HG03442 (cell line): ENCODE measurements at regions not wholly inside any gene's neighbourhood (a gene's known extent, or its start where the extent isn't known, plus 50 kb on each side); places are given as distances from the start of the nearest gene placed in this dataset.
"Not testable (repeated sequence)": the region's sequence is repeated elsewhere in the genome, so short reads cannot be mapped to it uniquely, and the experiment has no call there.

ENCODE experiments used
- ATAC-seq: cut with Tn5 transposase; IDR thresholded peaks from one replicate; pipeline ENCODE4 v1.9.1; 2021; ENCODE audit warnings: mild to moderate bottlenecking, moderate library complexity; ENCODE audit not compliant: unreplicated experiment

DNA sequence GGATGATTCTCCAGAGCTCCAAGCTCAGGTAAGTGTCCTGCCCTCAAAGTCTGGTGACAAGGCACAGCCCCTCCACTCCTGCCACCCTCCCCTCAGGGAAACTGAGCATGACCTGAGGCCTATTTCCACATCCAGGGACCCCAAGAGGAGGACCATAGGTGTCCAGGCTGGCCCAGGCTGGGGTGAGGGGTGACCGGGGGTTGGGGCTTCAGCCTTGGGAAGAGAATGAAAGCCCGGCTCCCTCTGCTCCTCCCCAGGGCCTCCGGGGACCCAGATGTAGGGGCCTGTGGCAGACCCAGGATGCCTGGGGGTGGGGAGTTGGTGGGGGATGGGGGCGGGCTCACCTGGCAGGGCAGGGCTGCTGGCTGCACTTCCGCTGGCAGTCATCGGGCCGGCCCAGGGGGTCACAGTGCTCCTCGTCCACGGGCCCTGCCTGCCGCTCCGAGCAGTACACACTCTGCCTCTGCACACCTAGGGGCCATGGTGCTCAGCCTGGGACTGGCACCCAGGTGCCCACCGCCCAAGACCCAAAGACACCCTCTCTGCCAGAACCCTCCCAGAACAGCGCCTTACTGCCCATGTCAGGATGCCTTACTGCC, 116.5 kb upstream of the AKAP13 start:
- not testable (repeated sequence) for ATAC-seq

DNA sequence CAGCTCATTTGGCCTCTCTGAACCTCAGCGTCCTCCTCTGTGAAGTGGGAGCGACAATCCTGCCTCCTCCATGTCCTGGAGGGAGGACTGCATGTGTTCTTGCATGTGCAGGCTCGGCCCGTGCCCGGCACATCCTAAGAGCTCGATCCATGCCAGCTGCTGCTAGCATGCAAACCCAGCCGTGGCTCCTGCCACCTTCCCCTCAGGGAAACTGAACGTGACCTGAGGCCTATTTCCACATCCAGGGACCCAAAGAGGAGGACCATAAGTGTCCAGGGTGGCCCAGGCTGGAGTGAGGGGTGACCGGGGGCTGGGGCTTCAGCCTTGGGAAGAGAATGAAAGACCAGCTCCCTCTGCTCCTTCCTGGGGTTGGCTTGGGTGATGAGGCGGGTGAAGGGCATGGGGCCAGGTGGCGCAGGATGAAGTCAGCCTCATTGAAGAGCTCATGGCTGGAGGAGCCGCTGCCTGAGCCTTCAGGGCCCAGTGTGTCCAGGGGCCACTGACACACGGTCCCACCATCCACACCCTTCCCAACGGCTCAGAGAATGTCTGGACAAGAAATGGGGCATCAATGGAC, 115.7 kb upstream of the AKAP13 start:
- not testable (repeated sequence) for ATAC-seq

DNA sequence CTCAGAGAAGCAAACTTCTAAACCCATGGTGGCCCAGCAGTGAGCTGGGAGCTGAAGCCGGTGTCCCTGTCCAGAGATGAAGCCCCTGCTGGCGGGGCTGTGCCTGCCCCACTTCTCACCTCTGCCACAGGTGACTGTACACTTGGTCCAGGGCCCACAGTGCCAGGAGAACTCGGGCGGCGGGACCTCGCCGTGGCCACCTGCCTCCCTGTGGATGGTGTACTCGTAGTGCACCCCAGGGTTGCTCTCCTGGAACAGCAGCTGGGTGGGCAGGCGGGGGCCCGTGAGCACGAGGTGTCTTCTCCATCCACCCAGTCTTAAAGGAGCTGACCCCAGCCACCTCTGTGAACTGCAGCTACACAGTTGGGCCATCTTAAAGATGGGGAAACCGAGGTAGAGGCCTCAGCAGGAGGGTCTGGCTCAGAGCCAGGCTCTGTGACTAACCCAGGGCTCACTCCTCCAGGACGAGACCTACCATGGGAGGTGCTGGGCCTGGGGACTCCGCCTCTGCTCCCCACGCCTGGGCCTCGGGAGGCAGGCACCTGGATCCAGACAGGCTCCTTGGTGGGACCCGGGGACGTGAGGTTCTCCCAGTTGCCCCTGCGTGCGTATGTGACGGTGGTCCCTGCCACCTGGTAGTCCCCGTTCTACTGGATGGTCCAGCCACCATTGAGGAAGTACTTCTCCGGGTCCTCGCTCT, 113.1 kb upstream of the AKAP13 start:
- ATAC-seq: not testable (repeated sequence)

DNA sequence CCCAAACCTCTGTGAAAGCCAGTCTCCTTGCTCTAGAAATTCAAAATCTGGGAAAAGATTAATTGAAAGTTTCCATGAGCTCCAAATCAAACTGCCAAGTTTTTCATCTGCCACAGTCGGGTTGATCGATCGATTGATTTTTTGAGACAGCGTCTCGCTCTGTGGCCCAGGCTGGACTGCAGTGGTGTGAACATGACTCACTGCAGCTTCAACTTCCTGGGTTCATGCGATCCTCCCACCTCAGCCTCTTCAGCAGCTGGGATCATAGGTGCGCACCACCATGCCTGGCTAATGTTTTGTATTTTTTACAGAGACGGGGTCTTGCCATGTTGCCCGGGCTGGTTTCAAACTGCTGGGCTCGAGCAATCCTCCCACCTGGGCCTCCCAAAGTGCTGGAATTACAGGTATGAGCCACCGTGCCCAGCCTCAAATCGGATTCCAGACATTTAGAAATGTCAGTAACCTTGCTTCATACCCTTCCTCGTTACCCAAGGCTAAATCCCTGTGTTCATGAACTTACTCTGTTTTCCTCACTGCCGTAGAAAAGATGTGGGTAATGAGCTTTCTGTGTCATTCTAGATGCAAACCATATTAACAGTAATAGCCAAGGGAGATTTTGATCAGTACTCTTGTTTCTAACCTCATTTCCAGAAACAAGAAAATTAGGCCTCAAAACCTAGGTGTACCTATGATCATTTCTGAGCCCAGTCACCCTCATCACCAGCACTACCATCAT, 105.9 kb upstream of the AKAP13 start:
- ATAC-seq: no peak

DNA sequence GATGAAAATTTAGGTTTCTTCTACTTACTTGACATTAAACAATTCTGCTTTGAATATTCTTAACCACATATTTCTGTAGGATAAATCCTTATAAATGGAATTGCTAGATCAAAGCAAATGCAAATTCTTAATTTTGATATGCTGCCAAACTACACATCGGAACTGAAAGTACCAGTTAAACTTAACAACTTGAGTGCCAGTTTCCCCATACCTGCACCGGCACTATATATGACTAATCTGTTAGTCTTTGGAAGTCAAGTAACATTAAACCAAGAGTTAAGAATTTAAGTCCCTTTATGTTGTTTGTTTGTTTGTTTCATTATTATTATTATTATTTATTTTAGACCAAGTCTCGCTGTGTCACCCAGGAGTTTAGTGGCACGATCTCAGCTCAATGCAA, 103.9 kb upstream of the AKAP13 start:
- no peak for ATAC-seq

DNA sequence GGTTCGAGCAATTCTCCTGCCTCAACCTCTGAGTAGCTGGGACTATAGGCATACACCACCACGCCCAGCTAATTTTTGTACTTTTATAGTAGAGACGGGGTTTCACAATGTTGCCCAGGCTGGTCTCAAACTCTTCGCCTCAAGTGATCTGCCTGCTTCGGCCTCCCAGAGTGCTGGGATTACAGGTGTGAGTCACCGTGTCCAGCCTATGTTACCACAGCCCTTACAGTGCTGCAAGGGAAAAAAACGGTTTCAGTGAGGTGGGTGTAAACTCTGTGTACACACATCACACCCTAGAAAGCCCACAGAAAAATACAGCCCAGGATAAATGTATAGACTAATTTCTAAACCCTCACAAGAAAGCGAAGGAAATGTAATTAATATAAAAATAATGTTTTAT, 103.5 kb upstream of the AKAP13 start:
- no peak for ATAC-seq

DNA sequence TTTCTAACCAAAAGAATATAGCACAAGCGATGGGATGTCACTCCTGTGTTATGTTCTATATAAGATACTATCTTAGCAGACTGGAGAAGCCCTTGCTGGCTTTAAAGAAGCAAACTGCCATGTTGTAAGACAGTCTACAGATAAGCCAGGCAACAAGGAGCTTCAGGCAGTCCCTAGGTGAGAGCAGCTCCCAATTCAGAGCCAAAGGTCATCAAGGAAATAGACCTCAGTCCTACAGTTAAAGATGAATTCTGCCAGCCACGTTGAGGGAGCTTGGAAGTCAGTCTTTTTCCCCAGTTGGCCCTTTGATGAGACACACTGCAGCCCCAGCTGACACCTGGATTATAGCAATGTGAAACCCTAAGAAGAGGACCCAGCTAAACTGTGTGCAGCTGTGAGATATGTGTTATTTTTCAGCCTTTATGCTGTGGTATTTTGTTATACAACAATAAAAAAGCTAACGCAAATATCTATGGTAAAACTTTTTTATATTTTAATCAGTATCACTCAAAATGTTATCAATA, 102.5 kb upstream of the AKAP13 start:
- ATAC-seq: no peak

DNA sequence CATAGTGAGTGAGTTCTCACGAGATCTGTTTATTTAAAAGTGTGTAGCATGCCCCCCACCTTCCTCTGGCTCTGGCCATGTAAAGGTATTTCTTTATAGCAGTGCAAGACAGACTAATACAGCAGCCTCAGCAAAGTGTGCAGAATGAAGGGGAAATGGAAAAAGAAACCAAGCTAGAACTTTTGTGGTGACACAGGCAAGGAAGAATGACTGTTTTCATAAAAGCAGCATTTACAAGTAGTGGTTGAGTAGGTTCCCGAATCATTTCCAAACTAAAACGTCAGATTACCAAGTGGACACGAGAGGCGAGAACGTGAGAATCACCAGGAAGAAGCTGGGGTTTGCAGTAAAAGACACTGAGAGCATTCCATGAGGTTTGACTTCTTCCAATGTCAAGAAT, 100.2 kb upstream of the AKAP13 start:
- ATAC-seq: no peak

DNA sequence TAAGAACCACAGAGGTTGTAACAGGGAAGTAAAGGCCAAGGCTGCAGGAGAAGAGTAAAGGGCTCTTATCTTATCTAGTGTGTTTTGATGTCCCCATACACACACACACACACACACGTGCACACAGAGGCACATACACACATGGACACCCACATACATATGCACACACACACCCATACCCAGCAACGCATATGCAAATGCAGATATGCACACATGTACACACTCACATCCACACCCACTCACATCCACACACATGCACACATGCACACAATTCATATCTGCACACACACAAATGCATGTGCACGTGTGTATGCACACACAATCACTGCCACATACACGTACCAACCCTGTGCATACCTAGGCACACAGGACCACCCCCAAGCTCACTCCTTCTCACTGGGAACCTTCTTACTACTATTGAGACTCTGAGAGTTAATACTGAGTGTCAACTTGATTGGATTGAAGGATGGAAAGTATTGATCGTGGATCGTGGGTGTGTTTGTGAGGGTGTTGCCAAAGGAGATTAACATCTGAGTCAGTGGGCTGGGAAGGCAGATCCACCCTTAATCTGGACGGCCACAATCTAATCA, 99.0 kb upstream of the AKAP13 start:
- ATAC-seq: no peak

DNA sequence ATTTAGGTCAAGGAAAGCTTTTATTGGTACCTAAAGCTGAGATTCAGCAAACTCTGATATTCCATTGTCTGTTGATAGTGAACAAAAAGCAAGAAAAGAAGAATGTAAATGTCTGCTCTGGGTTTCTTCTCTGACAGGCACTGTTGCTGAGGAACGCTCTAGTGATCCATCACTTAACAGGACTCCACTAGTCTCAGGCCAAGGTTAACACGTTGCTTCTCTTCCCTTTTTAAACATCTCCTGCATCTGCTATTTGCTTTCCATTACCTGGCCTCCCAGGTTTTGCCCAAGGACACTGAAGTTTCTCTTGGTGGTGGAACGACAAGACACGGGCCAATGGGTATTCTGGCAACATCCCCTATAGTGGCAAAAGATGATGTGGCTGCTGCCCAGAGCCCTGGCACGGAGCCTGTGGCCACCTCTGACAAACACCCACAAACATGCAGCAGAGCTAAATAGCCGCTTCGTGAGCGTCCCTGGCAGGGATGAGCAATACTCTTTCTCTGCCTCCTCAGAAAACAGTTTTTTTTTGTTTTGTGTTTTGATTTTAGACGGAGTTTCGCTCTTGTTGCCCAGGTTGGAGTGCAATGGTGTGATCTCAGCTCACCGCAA, 97.8 kb upstream of the AKAP13 start:
- ATAC-seq: no peak

DNA sequence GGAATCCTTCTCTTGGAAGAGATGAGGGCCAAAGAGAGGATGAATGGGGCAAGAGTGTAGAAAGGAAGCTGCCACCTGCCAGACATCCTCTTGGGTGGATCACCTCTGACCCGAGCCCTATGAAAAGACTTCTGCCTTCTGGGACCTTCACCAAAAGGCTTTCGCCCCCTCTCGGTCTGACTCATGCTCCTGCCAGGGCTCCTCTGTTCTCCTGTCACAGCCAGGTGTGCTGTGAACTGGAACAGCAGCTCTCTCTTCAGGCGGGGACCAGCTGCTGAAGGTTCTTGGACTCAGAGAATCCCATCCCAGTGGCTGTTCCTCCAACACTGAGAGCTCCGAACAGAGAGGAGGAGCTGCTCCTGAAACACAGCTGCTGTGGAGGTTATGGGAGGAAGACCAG, 96.6 kb upstream of the AKAP13 start:
- ATAC-seq: peak; percentile 63

DNA sequence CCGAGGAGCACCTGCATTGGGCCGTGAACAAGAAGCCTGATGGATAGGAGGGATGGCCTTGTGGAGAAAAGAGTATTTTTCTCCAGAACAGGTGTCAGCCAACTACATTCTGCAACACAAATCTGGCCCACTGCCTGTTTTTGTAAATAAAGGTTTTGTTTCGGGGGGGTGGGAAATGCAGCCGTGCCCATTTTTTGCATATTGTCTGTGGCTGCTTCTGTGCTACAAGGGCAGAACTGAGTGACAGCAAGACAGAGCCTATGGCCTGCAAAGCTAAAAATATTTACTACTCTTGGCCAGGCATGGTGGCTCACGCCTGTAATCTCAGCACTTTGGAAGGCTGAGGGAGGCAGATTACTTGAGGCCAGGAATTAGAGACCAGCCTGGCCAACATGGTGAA, 95.9 kb upstream of the AKAP13 start:
- ATAC-seq: peak; percentile 84

DNA sequence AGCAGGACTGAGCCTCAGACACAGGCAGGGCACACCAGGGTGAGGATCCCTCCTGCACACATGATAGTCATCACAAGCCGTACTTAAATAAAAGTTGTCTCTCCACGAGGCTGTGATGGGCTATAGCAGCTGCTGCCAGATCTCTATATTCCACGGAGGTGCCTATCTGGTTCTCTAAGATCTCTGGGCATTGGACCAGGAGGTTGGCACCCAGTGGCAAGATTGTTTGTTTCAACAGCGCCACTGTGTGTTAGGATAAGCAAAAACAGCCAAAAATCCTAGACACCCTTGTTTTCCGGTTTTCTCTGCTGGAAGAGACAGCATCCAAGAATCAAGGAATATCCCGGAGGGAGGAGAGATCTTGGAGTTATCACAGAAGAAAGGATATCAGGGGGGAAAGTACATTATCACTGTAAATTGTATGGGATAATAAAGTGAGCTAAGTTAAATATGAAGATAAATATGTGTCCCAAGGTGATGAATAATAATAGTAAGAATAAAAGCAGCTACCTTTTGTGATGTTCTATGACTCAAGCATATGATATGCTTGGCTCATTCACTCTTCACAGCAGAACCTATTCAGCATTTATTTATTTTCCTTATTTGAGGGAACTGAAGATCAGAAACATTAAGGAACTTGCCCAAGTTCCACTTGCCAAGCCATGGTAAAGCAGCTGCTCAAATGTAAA, 90.6 kb upstream of the AKAP13 start:
- ATAC-seq: no peak

DNA sequence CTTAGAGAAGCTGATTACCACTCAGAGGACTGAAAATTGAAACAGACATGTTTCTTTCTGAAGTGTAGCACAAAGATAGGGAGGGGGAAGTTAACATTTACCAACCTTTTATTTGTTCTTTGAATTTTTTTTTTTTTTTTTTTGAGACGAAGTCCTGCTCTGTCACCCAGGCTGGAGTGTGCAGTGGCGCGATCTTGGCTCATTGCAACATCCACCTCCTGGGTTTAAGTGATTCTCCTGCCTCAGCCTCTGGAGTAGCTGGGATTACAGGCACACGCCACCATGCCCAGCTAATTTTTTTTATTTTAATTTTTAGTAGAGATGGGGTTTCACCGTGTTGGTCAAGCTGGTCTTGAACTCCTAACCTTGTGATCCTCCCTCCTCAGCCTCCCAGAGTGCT, 87.8 kb upstream of the AKAP13 start:
- ATAC-seq: not testable (repeated sequence)

DNA sequence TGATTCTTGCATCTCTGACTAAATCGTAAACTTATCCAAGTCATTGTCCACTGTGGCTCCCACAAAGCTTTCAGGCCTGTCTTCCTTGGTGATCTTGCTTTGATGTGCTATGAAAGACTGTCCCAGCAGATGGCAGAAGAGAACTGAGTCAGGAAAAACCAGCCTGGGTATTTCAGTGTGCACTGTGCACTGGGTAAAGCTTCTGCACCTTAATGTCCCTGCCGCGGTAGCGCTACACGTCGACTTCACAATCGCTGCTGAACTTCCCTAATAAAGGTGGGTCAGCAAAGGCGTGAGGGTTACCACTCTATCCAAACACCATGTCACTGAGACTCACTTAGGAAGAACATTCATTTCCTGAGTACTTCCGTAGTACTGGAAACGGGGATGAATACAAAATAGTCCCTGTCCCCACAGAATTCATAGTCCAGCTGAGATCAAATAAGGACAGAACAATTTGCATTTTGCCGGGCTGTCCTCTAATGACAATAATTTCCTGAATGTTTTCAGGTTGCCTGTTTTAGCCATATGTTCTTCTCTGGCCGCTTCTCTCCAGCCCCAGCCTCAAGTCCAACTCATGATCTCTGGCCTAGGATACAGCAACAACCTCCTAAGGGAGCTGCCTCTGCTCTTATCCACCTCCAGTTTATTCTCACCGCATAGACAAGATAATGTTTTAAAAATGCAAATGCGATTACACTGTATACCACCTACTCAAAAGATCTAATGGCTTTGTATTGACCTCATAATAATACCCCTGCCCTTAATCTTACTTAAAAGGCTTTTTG, 83.6 kb upstream of the AKAP13 start:
- ATAC-seq: peak; percentile 89

DNA sequence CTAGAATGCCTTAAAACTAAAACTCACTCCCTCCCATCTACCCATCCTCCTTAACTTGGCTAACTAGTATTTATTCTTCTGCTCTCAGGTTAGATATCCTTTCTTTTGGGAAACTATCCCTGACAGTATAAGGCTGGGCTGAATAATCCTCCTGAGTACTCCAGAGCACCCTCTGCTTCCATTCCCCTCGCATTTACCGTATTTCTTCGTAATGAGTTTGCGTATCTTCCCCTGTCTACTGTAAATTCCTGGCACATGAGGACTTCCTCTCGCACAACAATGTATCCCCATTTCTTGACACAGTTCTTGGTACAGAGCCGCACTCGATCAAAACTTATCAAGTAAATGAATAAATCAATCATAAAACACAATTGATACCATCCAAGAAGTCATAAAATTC, 82.9 kb upstream of the AKAP13 start:
- ATAC-seq: no peak

DNA sequence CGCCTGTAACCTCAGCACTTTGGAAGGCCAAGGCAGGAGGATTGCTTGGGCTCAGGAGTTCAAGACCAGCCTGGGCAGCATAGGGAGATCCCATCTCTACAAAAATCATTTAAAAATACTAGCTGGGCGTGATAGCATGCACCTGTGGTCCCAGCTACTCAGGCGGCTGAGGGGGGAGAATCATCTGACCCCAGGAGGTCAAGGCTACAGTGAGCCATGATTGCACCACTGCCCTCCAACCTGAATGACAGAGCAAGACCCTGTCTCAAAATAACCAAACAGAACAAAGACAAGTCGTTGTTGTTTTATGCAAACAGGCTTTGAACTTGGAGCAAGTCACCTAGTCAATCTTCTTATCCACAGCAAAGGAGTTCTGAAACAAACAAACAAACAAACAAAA, 82.0 kb upstream of the AKAP13 start:
- no peak for ATAC-seq

DNA sequence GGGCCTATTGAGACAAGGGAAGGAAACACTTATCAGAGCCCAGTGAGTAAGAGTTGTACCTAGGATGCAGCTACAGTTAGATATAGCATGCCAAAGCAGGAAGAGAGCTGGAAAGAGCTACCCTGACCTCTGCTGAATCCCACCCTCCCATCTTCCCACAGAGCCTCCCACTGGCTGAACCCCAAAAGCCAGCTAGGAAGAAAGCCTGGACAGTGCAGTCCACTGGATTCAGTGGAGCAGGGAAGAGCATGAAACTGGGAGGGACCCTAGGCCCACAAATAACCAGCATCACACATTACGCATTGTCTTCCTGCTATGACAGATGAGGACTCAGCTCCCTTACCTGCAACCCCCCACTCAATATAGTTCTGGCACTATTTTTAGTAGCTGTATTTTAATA, 81.5 kb upstream of the AKAP13 start:
- no peak for ATAC-seq

DNA sequence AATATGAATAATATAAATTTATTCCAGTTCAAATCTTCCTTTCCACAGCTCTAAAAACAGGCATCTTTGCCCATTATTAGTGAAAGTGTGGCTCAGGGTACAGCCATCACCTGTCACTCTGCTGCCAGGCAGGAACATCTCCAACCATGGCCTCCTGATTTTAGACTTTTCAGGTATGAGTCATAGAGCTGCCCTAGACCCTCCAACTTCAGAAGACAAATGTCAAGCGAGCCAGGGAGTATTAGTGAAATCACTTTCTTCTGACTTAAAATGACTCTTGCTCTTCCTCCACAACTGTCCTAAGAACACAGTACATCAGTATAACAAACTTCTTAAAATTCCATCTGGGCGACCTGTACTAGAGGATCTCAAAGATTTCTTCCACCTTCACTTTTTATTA, 78.1 kb upstream of the AKAP13 start:
- ATAC-seq: no peak
